ENCODE measurements at regions not wholly inside any gene's neighbourhood (a gene's known extent, or its start where the extent isn't known, plus 50 kb on each side); places are given as distances from the start of the nearest gene placed in this dataset.

DNA sequence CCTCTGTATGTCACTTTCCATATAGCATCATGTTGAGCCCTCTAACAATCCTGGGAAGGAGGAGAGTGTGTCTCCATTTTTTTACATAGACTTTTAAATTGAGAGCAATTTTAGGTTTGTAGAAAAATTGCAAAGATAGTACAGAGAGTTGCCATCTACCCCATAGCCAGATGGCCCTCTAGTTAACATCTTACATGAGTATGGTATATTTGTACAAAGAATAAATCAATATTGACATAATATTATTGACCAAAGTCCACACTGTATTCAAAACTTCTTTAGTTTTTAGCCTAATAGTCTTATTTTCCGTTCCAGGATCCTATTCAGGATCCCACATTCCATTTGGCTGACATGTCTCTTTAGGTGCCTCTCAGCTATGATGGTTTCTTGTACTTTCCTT lies 274.6 kb upstream of the PLPP4 start:
- TF ChIP-seq, protein P1, sequence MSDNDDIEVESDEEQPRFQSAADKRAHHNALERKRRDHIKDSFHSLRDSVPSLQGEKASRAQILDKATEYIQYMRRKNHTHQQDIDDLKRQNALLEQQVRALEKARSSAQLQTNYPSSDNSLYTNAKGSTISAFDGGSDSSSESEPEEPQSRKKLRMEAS (CRISPR knock-in tag; IDR thresholded peaks at IDR 0.05) = no peak
- TF ChIP-seq, protein P2, sequence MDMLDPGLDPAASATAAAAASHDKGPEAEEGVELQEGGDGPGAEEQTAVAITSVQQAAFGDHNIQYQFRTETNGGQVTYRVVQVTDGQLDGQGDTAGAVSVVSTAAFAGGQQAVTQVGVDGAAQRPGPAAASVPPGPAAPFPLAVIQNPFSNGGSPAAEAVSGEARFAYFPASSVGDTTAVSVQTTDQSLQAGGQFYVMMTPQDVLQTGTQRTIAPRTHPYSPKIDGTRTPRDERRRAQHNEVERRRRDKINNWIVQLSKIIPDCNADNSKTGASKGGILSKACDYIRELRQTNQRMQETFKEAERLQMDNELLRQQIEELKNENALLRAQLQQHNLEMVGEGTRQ (CRISPR knock-in tag; IDR thresholded peaks at IDR 0.05) = no peak
- TF ChIP-seq, protein P3, sequence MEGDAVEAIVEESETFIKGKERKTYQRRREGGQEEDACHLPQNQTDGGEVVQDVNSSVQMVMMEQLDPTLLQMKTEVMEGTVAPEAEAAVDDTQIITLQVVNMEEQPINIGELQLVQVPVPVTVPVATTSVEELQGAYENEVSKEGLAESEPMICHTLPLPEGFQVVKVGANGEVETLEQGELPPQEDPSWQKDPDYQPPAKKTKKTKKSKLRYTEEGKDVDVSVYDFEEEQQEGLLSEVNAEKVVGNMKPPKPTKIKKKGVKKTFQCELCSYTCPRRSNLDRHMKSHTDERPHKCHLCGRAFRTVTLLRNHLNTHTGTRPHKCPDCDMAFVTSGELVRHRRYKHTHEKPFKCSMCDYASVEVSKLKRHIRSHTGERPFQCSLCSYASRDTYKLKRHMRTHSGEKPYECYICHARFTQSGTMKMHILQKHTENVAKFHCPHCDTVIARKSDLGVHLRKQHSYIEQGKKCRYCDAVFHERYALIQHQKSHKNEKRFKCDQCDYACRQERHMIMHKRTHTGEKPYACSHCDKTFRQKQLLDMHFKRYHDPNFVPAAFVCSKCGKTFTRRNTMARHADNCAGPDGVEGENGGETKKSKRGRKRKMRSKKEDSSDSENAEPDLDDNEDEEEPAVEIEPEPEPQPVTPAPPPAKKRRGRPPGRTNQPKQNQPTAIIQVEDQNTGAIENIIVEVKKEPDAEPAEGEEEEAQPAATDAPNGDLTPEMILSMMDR (IDR thresholded peaks at IDR 0.05) = no peak
- TF ChIP-seq, protein P4, sequence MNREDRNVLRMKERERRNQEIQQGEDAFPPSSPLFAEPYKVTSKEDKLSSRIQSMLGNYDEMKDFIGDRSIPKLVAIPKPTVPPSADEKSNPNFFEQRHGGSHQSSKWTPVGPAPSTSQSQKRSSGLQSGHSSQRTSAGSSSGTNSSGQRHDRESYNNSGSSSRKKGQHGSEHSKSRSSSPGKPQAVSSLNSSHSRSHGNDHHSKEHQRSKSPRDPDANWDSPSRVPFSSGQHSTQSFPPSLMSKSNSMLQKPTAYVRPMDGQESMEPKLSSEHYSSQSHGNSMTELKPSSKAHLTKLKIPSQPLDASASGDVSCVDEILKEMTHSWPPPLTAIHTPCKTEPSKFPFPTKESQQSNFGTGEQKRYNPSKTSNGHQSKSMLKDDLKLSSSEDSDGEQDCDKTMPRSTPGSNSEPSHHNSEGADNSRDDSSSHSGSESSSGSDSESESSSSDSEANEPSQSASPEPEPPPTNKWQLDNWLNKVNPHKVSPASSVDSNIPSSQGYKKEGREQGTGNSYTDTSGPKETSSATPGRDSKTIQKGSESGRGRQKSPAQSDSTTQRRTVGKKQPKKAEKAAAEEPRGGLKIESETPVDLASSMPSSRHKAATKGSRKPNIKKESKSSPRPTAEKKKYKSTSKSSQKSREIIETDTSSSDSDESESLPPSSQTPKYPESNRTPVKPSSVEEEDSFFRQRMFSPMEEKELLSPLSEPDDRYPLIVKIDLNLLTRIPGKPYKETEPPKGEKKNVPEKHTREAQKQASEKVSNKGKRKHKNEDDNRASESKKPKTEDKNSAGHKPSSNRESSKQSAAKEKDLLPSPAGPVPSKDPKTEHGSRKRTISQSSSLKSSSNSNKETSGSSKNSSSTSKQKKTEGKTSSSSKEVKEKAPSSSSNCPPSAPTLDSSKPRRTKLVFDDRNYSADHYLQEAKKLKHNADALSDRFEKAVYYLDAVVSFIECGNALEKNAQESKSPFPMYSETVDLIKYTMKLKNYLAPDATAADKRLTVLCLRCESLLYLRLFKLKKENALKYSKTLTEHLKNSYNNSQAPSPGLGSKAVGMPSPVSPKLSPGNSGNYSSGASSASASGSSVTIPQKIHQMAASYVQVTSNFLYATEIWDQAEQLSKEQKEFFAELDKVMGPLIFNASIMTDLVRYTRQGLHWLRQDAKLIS (CRISPR knock-in tag; IDR thresholded peaks at IDR 0.05; ENCODE audit: borderline replicate concordance) = no peak
- TF ChIP-seq, protein P5, sequence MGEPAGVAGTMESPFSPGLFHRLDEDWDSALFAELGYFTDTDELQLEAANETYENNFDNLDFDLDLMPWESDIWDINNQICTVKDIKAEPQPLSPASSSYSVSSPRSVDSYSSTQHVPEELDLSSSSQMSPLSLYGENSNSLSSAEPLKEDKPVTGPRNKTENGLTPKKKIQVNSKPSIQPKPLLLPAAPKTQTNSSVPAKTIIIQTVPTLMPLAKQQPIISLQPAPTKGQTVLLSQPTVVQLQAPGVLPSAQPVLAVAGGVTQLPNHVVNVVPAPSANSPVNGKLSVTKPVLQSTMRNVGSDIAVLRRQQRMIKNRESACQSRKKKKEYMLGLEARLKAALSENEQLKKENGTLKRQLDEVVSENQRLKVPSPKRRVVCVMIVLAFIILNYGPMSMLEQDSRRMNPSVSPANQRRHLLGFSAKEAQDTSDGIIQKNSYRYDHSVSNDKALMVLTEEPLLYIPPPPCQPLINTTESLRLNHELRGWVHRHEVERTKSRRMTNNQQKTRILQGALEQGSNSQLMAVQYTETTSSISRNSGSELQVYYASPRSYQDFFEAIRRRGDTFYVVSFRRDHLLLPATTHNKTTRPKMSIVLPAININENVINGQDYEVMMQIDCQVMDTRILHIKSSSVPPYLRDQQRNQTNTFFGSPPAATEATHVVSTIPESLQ (CRISPR knock-in tag; IDR thresholded peaks at IDR 0.05) = no peak
- TF ChIP-seq, protein P6, sequence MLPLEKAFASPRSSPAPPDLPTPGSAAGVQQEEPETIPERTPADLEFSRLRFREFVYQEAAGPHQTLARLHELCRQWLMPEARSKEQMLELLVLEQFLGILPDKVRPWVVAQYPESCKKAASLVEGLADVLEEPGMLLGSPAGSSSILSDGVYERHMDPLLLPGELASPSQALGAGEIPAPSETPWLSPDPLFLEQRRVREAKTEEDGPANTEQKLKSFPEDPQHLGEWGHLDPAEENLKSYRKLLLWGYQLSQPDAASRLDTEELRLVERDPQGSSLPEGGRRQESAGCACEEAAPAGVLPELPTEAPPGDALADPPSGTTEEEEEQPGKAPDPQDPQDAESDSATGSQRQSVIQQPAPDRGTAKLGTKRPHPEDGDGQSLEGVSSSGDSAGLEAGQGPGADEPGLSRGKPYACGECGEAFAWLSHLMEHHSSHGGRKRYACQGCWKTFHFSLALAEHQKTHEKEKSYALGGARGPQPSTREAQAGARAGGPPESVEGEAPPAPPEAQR (CRISPR knock-in tag; IDR thresholded peaks at IDR 0.05) = no peak
- TF ChIP-seq NFYB (CRISPR knock-in tag; conservative IDR thresholded peaks at IDR 0.05; ENCODE audit: low read depth) (no peak), SMAD3 (CRISPR knock-in tag; IDR thresholded peaks at IDR 0.05; ENCODE audit: borderline replicate concordance) (no peak), NFE2L1 (CRISPR knock-in tag; IDR thresholded peaks at IDR 0.05) (no peak)
- TF ChIP-seq, protein P7, sequence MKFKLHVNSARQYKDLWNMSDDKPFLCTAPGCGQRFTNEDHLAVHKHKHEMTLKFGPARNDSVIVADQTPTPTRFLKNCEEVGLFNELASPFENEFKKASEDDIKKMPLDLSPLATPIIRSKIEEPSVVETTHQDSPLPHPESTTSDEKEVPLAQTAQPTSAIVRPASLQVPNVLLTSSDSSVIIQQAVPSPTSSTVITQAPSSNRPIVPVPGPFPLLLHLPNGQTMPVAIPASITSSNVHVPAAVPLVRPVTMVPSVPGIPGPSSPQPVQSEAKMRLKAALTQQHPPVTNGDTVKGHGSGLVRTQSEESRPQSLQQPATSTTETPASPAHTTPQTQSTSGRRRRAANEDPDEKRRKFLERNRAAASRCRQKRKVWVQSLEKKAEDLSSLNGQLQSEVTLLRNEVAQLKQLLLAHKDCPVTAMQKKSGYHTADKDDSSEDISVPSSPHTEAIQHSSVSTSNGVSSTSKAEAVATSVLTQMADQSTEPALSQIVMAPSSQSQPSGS (CRISPR knock-in tag; IDR thresholded peaks at IDR 0.05; ENCODE audit: borderline replicate concordance, low read depth) = no peak
